NB4 (cell line): ENCODE measurements at regions not wholly inside any gene's neighbourhood (a gene's known extent, or its start where the extent isn't known, plus 50 kb on each side); places are given as distances from the start of the nearest gene placed in this dataset.

ENCODE experiments used
- DNase-seq: peaks from one replicate; pipeline ENCODE4 v3.0.0; 2010; ENCODE audit warnings: low read depth
- H3K4me3 ChIP-seq: one replicate; pipeline ENCODE4 v1.5.1; 2011; ENCODE audit warnings: mild to moderate bottlenecking, low read depth, low read length, moderate library complexity
- MYC ChIP-seq: IDR thresholded peaks from 2 replicates; pipeline ENCODE4 v1.6.1; 2011; ENCODE audit warnings: low read depth, low read length
- POLR2A ChIP-seq: IDR thresholded peaks from 2 replicates; pipeline ENCODE4 v1.6.1; 2011; ENCODE audit warnings: mild to moderate bottlenecking; ENCODE audit not compliant: insufficient read length; ENCODE audit errors: extremely low read depth
- TF ChIP-seq, protein P1 (sequence below): IDR thresholded peaks from 2 replicates; pipeline ENCODE4 v1.6.1; 2011; ENCODE audit warnings: low read depth, low read length
- TF ChIP-seq, protein P2 (sequence below): IDR thresholded peaks from one replicate; pipeline ENCODE4 v1.5.1; 2012; ENCODE audit warnings: low read depth, low read length

DNA sequence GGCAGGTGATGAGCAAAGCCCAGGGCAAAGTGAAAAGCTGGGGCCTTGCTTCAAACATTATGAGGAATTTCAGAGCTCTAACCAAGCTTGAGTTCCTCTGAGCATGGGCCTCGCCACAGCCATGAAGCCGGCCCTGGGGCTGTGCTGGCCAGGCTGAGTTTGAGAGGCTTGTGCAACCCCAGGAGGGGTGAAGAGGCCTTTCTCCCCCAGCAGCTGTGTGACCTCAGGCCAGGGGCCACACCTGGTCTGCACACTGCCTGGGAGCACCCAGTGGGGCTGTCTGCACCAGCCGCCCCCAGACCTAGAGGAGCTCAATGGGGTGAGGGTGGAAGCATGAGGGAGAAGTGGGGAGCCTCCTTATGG lies 204.9 kb upstream of the C14orf180 start:
- TF ChIP-seq, protein P1, sequence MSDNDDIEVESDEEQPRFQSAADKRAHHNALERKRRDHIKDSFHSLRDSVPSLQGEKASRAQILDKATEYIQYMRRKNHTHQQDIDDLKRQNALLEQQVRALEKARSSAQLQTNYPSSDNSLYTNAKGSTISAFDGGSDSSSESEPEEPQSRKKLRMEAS, result no peak
- TF ChIP-seq, protein P2, sequence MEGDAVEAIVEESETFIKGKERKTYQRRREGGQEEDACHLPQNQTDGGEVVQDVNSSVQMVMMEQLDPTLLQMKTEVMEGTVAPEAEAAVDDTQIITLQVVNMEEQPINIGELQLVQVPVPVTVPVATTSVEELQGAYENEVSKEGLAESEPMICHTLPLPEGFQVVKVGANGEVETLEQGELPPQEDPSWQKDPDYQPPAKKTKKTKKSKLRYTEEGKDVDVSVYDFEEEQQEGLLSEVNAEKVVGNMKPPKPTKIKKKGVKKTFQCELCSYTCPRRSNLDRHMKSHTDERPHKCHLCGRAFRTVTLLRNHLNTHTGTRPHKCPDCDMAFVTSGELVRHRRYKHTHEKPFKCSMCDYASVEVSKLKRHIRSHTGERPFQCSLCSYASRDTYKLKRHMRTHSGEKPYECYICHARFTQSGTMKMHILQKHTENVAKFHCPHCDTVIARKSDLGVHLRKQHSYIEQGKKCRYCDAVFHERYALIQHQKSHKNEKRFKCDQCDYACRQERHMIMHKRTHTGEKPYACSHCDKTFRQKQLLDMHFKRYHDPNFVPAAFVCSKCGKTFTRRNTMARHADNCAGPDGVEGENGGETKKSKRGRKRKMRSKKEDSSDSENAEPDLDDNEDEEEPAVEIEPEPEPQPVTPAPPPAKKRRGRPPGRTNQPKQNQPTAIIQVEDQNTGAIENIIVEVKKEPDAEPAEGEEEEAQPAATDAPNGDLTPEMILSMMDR, result no peak
- TF ChIP-seq POLR2A (no peak), MYC (no peak)
- H3K4me3 ChIP-seq, result no peak overlapping the region
- no peak for DNase-seq

DNA sequence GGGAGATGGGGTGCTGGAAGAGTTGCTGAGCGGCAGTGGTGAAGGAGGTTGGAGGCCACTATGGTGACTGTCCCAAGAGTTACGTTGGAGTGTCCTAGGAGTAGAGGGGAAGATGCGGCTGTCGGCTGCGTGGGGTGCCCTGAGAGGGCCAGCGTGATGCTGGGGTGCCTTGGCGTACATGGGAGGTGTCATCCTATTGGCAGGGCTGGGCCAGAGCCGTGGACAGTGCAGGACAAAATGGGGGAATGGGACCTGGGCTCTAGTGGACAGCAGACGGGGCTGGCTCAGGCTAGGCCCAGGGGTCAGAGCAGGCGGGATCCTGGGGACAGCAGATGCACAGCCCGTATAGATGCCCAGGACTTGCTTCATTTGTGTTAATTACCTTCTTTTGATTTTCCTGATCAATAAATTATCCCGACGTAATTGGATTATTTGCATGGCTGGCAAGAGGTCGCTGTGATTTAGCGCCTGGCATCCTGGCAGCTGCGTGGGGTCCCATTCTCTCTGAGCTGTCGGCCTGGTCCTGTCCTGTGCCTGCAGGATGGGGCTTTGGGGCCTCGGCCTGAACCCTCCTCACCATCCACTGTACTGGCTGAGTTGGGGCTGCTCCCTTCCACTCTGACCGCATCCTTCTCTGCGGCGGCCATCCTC lies 203.9 kb upstream of the C14orf180 start:
- no peak for DNase-seq
- TF ChIP-seq, protein P1, result no peak
- TF ChIP-seq, protein P2, result no peak
- no peak for TF ChIP-seq POLR2A
- TF ChIP-seq MYC, result no peak
- no peak overlapping the region for H3K4me3 ChIP-seq

DNA sequence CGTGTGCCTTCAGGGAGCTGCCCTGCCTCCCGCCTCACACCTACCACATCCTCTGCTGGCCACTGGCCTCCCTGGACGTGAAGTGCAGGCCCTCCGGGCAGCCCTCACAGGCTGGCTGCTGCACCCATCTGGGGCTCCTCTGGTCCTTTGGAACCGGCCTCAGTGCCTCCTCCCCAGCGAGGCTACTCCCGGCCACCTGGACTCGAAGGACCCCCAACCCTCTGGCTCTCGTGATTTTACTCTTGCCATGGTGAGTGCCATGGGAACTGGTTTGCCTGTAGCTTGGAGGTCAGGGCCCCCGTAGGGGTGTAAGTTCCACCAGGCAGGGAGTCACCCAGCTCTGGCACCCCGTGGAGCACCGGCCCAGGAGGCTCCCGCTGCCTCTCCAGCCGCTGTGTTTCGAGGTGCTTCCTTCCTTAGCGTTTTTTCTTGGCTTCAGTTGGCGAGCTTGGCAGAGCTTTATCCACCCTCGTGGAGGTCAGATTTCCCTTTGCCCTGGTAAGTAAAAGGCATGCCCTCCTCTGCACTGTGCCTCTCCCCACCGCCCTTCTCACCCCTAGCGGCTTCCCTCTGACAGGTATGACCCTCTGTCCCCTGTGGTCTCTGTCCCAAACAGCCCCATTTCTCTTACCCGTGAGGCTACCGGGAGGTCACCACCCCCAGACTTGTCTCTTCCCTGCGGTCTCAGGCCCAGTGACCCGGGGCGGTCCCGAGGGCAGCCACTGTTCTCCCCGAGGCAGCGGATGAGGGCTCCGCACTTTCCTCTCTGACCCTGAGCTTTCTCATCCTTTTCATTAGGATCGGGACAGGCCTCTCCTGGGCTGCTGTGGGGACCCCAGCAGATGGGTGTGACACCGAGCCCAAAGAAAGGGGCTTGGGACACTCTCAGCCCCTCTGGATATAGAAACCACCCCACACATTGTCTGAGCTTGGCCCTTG lies 203.1 kb upstream of the C14orf180 start:
- no peak for DNase-seq
- H3K4me3 ChIP-seq, result no peak overlapping the region
- TF ChIP-seq, protein P2, result no peak
- TF ChIP-seq, protein P1, result no peak
- TF ChIP-seq MYC (no peak), POLR2A (no peak)

DNA sequence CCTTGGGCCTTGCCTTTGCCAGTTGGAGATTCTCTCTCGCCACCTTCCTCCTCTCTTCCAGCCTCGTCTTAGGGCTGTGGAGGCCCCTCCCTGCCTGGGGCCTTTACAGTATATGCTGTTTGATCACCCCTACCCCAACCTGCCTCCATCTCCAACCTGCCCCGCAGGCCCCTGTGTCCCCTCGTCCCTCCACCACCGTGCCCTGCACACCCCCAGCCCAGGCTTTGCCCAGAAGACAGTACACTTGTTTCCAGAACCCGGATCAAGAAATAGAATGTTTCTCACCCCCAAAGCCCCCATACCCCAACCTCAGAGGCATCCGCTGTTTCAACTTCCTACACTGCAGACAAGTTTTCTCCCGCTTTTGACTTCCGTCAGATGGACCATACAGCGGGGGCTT lies 202.3 kb upstream of the C14orf180 start:
- no peak for DNase-seq
- TF ChIP-seq, protein P2, result no peak
- TF ChIP-seq POLR2A (no peak), MYC (no peak)
- TF ChIP-seq, protein P1, result no peak
- H3K4me3 ChIP-seq, result no peak overlapping the region

DNA sequence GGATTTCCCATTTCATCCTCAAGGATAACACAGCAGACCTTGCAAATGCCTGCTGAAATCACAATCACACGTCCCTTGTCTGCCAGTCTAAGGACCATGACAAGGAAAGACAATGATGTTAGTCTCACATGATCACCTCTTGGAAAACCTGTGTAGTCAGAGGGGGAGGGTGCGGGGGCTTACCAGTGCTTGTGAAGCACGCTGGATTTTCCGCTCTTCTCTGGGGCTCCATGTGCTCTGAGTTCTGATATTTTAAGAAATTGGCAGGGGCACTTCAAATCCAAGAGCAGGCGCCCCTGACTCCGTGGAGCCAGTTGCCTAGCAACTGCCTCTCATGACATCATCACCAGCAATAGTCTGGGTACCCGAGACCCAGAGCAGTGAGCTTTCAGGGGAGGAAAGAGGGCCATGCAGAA lies 200.9 kb upstream of the C14orf180 start:
- no peak overlapping the region for H3K4me3 ChIP-seq
- TF ChIP-seq, protein P1, result no peak
- TF ChIP-seq MYC, result no peak
- TF ChIP-seq, protein P2, result no peak
- no peak for TF ChIP-seq POLR2A
- no peak for DNase-seq
